Osteoblast (primary cell): ENCODE measurements at regions not wholly inside any gene's neighbourhood (a gene's known extent, or its start where the extent isn't known, plus 50 kb on each side); places are given as distances from the start of the nearest gene placed in this dataset.
A peak's percentile ranks its signal among the peaks of the same experiment; 100 is the strongest.

Experiments used
- DNase-seq: peaks from one replicate; pipeline ENCODE4 v3.0.0; 2011; ENCODE audit warnings: low spot score, mixed read lengths; ENCODE audit not compliant: insufficient read length; ENCODE audit errors: missing footprints
- H2AFZ ChIP-seq: 2 replicates; pipeline ENCODE4 v1.6.0; 2011; ENCODE audit warnings: mild to moderate bottlenecking, low read length
- H3K27ac ChIP-seq: 2 replicates; pipeline ENCODE4 v1.5.1; 2011; ENCODE audit warnings: mild to moderate bottlenecking, low read depth, low read length, moderate library complexity
- H3K27me3 ChIP-seq: 2 replicates; pipeline ENCODE4 v1.6.0; 2012; ENCODE audit warnings: mild to moderate bottlenecking, control low read depth, inconsistent platforms, low read length, moderate library complexity; ENCODE audit not compliant: insufficient read depth
- H3K36me3 ChIP-seq: 2 replicates; pipeline ENCODE4 v1.5.1; 2011; ENCODE audit warnings: mild to moderate bottlenecking, low read length, control low read depth, moderate library complexity; ENCODE audit not compliant: insufficient read depth
- H3K4me1 ChIP-seq: 2 replicates; pipeline ENCODE4 v1.5.1; 2011; ENCODE audit warnings: mild to moderate bottlenecking, low read length, control low read depth, moderate library complexity; ENCODE audit not compliant: insufficient read depth
- H3K4me2 ChIP-seq: 2 replicates; pipeline ENCODE4 v1.6.0; 2011; ENCODE audit warnings: mild to moderate bottlenecking, low read length; ENCODE audit not compliant: insufficient read depth
- H3K4me3 ChIP-seq: fragments of 200-600 bp; sonication (generic); 3 replicates; pipeline ENCODE4 v1.5.1; 2012; ENCODE audit warnings: mild to moderate bottlenecking, low read length, inconsistent platforms; ENCODE audit not compliant: insufficient read depth
- H3K79me2 ChIP-seq: 2 replicates; pipeline ENCODE4 v1.6.0; 2012; ENCODE audit warnings: mild to moderate bottlenecking, low read length, control low read depth, inconsistent platforms; ENCODE audit not compliant: insufficient read depth
- H3K9me3 ChIP-seq: 2 replicates; pipeline ENCODE4 v1.5.1; 2011; ENCODE audit warnings: low read depth, low read length, control low read depth
- H4K20me1 ChIP-seq: 2 replicates; pipeline ENCODE4 v1.6.0; 2012; ENCODE audit warnings: mild to moderate bottlenecking, low read length, control low read depth; ENCODE audit not compliant: insufficient read depth
- TF ChIP-seq, protein P1 (sequence below): IDR thresholded peaks from 2 replicates; pipeline ENCODE4 v1.5.1; 2011; ENCODE audit warnings: mild to moderate bottlenecking, low read depth, low read length, moderate library complexity; ENCODE audit errors: extremely low read depth

GRCh38 chr15:36429707-36430106 is 149.7 kb upstream of the CDIN1 start:
- H3K36me3 ChIP-seq, result no peaks in the 10 kb centered on the region
- peak overlapping the region; percentile 89 for H3K27ac ChIP-seq
- DNase-seq, result no peak
- H3K4me3 ChIP-seq, result no peak overlapping the region
- no peak overlapping the region for H3K4me2 ChIP-seq
- no peaks in the 10 kb centered on the region for H4K20me1 ChIP-seq
- H2AFZ ChIP-seq, result no peak overlapping the region
- H3K9me3 ChIP-seq, result no peaks in the 10 kb centered on the region
- peaks cover 50% of the 10 kb centered on the region for H3K4me1 ChIP-seq
- no peaks in the 10 kb centered on the region for H3K79me2 ChIP-seq
- TF ChIP-seq, protein P1, sequence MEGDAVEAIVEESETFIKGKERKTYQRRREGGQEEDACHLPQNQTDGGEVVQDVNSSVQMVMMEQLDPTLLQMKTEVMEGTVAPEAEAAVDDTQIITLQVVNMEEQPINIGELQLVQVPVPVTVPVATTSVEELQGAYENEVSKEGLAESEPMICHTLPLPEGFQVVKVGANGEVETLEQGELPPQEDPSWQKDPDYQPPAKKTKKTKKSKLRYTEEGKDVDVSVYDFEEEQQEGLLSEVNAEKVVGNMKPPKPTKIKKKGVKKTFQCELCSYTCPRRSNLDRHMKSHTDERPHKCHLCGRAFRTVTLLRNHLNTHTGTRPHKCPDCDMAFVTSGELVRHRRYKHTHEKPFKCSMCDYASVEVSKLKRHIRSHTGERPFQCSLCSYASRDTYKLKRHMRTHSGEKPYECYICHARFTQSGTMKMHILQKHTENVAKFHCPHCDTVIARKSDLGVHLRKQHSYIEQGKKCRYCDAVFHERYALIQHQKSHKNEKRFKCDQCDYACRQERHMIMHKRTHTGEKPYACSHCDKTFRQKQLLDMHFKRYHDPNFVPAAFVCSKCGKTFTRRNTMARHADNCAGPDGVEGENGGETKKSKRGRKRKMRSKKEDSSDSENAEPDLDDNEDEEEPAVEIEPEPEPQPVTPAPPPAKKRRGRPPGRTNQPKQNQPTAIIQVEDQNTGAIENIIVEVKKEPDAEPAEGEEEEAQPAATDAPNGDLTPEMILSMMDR, result no peak
- H3K27me3 ChIP-seq, result no peaks in the 10 kb centered on the region

GRCh38 chr15:36430280-36430679 is 149.1 kb upstream of the CDIN1 start:
- H3K4me2 ChIP-seq, result no peak overlapping the region
- H3K27me3 ChIP-seq, result no peaks in the 10 kb centered on the region
- H4K20me1 ChIP-seq, result no peaks in the 10 kb centered on the region
- peak overlapping the region; percentile 89 for H3K27ac ChIP-seq
- no peaks in the 10 kb centered on the region for H3K9me3 ChIP-seq
- H2AFZ ChIP-seq, result no peak overlapping the region
- TF ChIP-seq, protein P1, result no peak
- H3K79me2 ChIP-seq, result no peaks in the 10 kb centered on the region
- no peak overlapping the region for H3K4me3 ChIP-seq
- DNase-seq, result no peak
- peaks cover 50% of the 10 kb centered on the region for H3K4me1 ChIP-seq
- H3K36me3 ChIP-seq, result no peaks in the 10 kb centered on the region

- H3K27ac ChIP-seq, result peak overlapping the region; percentile 89
- H3K79me2 ChIP-seq, result no peaks in the 10 kb centered on the region
- H3K36me3 ChIP-seq, result no peaks in the 10 kb centered on the region
- no peaks in the 10 kb centered on the region for H3K27me3 ChIP-seq
- H4K20me1 ChIP-seq, result no peaks in the 10 kb centered on the region
- H3K9me3 ChIP-seq, result no peaks in the 10 kb centered on the region
- H3K4me1 ChIP-seq, result peaks cover 50% of the 10 kb centered on the region
- DNase-seq, result no peak
- no peak overlapping the region for H3K4me2 ChIP-seq
- H3K4me3 ChIP-seq, result no peak overlapping the region
- H2AFZ ChIP-seq, result no peak overlapping the region
- TF ChIP-seq, protein P1, result no peak
These were observed 148.6 kb upstream of the CDIN1 start for GRCh38 chr15:36430726-36431265.

DNA sequence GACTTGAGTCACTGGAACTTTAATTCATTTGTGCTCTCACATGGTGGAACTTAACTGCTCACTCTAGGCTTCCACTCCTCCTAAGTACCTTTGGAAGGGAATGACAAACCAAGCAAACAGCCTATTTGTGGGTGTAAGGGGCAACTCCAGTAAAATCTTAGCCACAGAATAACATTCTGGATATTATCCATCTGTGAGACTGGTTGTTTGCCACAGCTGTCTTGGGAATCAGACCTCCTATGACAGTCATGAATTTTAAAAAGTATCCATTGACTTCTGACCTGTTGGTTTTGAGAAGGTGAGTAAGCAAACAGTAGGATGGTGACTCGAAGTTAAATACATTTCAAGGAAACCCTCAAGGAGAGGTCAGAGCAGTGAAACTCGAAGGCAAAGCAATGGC is 147.3 kb upstream of the CDIN1 start:
- Histone ChIP-seq H4K20me1 (no peaks in the 10 kb centered on the region), H3K9me3 (no peaks in the 10 kb centered on the region), H2AFZ (no peak overlapping the region), H3K4me2 (no peak overlapping the region), H3K4me1 (peaks cover 50% of the 10 kb centered on the region), H3K4me3 (no peak overlapping the region), H3K27ac (peak overlapping the region; percentile 89), H3K79me2 (no peaks in the 10 kb centered on the region), H3K27me3 (no peaks in the 10 kb centered on the region), H3K36me3 (no peaks in the 10 kb centered on the region)
- DNase-seq, result peak; percentile 10
- TF ChIP-seq, protein P1, result no peak
